ENCODE measurements at regions not wholly inside any gene's neighbourhood (a gene's known extent, or its start where the extent isn't known, plus 50 kb on each side); places are given as distances from the start of the nearest gene placed in this dataset.

- no peaks in the 10 kb centered on the region for H3K36me3 ChIP-seq (ENCODE audit: insufficient read depth, low read length)
- no peak overlapping the region for H3K4me2 ChIP-seq (ENCODE audit: low read length)
- no peaks in the 10 kb centered on the region for H3K27me3 ChIP-seq (ENCODE audit: control insufficient read depth, insufficient read depth, low read length)
- H3K4me1 ChIP-seq (ENCODE audit: control insufficient read depth, insufficient read depth, low read length): peaks cover 23% of the 10 kb centered on the region
- no peaks in the 10 kb centered on the region for H3K9me3 ChIP-seq (replicated peaks; ENCODE audit: low read length)
- H3K9ac ChIP-seq (ENCODE audit: low read depth, low read length): no peak overlapping the region
- H3K4me3 ChIP-seq (ENCODE audit: low read length): no peak overlapping the region
Observed at GRCh38 chr12:87317302-87317701, 711.9 kb downstream of the C12orf50 start.

DNA sequence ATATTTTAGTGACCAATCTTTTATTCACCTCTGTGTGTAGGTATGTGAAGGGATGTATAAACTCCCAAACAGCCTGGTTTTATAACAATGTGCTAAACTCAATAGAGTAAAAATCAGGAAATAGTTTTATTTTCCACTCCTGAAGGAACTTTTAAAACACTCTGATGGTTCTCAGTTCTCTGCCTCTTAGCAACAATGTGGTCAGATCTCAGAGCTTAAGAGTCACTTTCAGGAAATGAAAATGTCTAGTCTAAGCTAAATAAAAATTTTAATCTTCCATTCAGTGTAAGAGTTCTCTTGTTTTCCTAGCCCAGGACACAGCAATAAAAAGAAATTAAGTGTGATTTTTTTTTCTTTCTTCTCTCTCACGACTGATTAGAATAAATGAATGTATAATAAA is 718.0 kb downstream of the C12orf50 start:
- H3K27me3 ChIP-seq (ENCODE audit: control insufficient read depth, insufficient read depth, low read length): no peaks in the 10 kb centered on the region
- H3K36me3 ChIP-seq (ENCODE audit: insufficient read depth, low read length): no peaks in the 10 kb centered on the region
- H3K9me3 ChIP-seq (replicated peaks; ENCODE audit: low read length): no peaks in the 10 kb centered on the region
- no peak overlapping the region for H3K4me2 ChIP-seq (ENCODE audit: low read length)
- H3K9ac ChIP-seq (ENCODE audit: low read depth, low read length): no peak overlapping the region
- no peak overlapping the region for H3K4me3 ChIP-seq (ENCODE audit: low read length)
- H3K4me1 ChIP-seq (ENCODE audit: control insufficient read depth, insufficient read depth, low read length): no peaks in the 10 kb centered on the region

DNA sequence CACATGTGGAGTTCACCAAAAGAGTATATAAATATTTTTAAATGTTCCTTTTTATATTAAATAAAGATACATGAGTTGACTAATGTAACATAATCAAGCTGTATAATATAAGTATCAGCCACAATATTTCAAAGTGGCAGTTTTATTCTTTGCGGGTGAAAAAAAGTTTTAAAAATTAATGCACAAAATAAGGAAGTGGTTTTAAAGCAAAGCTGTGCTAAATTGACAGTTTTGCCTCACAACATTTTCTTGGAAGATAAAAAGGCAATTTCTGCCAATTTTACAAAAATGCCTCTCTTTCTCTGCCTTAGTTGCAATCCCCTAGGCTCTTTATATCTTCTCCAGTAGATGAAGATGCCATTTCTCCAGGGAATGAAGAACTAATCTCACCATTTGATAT is 719.1 kb downstream of the C12orf50 start:
- Histone ChIP-seq H3K9ac (ENCODE audit: low read depth, low read length) (no peak overlapping the region), H3K4me2 (ENCODE audit: low read length) (no peak overlapping the region), H3K4me1 (ENCODE audit: control insufficient read depth, insufficient read depth, low read length) (no peaks in the 10 kb centered on the region), H3K27me3 (ENCODE audit: control insufficient read depth, insufficient read depth, low read length) (no peaks in the 10 kb centered on the region), H3K36me3 (ENCODE audit: insufficient read depth, low read length) (no peaks in the 10 kb centered on the region), H3K4me3 (ENCODE audit: low read length) (no peak overlapping the region), H3K9me3 (replicated peaks; ENCODE audit: low read length) (no peaks in the 10 kb centered on the region)

- Histone ChIP-seq H3K4me3 (ENCODE audit: low read length) (no peak overlapping the region), H3K4me2 (ENCODE audit: low read length) (no peak overlapping the region), H3K36me3 (ENCODE audit: insufficient read depth, low read length) (no peaks in the 10 kb centered on the region), H3K9ac (ENCODE audit: low read depth, low read length) (no peak overlapping the region), H3K4me1 (ENCODE audit: control insufficient read depth, insufficient read depth, low read length) (no peaks in the 10 kb centered on the region), H3K27me3 (ENCODE audit: control insufficient read depth, insufficient read depth, low read length) (no peaks in the 10 kb centered on the region), H3K9me3 (replicated peaks; ENCODE audit: low read length) (no peaks in the 10 kb centered on the region)
Observed at GRCh38 chr12:87305481-87305880, 723.7 kb downstream of the C12orf50 start.

DNA sequence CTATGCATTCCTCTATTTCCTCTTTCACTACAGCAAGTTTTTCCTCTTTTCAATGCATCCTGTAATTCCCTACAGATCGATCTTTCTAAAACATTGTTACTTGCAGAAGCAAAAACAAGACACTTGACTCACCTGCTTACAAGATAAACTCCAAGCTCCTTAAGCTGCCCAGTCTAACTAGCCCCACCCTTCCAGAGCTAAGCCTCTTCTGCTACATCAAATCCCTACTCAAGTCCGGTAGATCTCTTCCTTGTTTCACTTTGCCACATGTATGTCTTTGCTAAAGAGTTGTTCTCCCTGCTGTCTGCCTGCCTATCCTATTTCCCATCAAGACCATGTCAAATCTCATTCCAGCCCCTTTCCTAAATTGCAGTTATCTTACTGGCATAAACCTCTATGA is 724.8 kb downstream of the C12orf50 start:
- Histone ChIP-seq H3K36me3 (ENCODE audit: insufficient read depth, low read length) (no peaks in the 10 kb centered on the region), H3K4me1 (ENCODE audit: control insufficient read depth, insufficient read depth, low read length) (no peaks in the 10 kb centered on the region), H3K4me2 (ENCODE audit: low read length) (no peak overlapping the region), H3K27me3 (ENCODE audit: control insufficient read depth, insufficient read depth, low read length) (no peaks in the 10 kb centered on the region), H3K4me3 (ENCODE audit: low read length) (no peak overlapping the region), H3K9me3 (replicated peaks; ENCODE audit: low read length) (no peaks in the 10 kb centered on the region), H3K9ac (ENCODE audit: low read depth, low read length) (no peak overlapping the region)

DNA sequence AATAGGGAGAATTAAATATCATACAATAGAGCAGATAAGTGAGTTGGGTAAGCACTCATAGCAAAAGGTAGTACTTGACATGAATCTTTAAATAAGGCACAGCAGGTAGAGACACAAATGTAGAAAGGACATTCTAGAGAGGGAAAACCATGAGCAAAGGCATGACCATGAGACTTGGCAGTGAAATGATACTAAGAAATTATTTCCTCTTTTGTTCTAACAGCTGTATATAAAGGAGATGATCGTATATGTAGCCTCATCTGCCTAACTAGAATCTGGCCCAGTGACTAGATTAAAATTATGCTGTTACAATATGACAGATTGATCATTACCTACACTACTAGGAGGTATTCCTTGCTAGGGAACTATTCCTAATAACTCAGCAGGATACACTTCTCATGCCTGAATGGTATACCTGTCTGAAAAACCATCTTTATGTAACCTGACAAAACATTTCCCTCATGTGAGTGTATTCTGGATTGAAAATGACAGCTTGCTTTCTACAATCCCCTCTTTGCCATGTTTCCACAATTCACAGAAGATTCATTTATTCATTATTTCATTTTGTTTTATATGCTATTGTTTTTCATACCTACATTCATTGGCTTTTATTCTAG is 725.7 kb downstream of the C12orf50 start:
- H3K36me3 ChIP-seq (ENCODE audit: insufficient read depth, low read length): no peaks in the 10 kb centered on the region
- no peaks in the 10 kb centered on the region for H3K27me3 ChIP-seq (ENCODE audit: control insufficient read depth, insufficient read depth, low read length)
- no peak overlapping the region for H3K9ac ChIP-seq (ENCODE audit: low read depth, low read length)
- no peak overlapping the region for H3K4me3 ChIP-seq (ENCODE audit: low read length)
- H3K4me2 ChIP-seq (ENCODE audit: low read length): no peak overlapping the region
- H3K4me1 ChIP-seq (ENCODE audit: control insufficient read depth, insufficient read depth, low read length): no peaks in the 10 kb centered on the region
- no peaks in the 10 kb centered on the region for H3K9me3 ChIP-seq (replicated peaks; ENCODE audit: low read length)

DNA sequence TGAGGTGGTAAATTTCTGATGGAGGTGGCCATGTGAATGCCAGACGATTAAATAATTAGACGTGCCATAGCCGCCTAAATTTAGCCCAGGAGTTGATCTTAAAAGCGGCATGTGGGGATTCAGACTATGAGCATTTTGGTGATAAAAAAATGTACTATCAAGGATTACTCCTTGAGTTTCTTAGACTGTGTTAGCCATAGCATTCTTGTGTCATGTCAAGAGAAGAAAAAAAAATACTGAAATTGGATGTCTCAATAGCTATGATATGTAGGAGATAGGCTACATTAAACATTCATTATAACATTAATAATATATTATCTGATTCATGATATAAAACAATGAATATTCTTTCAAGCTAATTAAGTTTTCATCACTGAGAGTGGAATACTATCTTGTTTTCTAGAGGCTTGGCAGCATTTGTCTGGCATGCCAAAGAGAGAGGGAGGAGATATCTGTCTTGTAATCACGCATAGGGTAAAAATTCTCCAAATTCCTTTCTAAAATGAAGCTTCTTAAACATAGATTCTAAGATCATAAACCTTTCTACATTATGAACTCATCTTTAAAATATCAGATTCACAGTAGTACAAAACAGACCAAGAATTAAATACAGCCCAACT is 727.0 kb downstream of the C12orf50 start:
- Histone ChIP-seq H3K4me3 (ENCODE audit: low read length) (no peak overlapping the region), H3K36me3 (ENCODE audit: insufficient read depth, low read length) (no peaks in the 10 kb centered on the region), H3K9me3 (replicated peaks; ENCODE audit: low read length) (no peaks in the 10 kb centered on the region), H3K27me3 (ENCODE audit: control insufficient read depth, insufficient read depth, low read length) (no peaks in the 10 kb centered on the region), H3K4me1 (ENCODE audit: control insufficient read depth, insufficient read depth, low read length) (no peaks in the 10 kb centered on the region), H3K4me2 (ENCODE audit: low read length) (no peak overlapping the region), H3K9ac (ENCODE audit: low read depth, low read length) (no peak overlapping the region)

GRCh38 chr12:87290505-87290904 is 738.7 kb downstream of the C12orf50 start:
- H3K9me3 ChIP-seq (replicated peaks; ENCODE audit: low read length): no peaks in the 10 kb centered on the region
- no peak overlapping the region for H3K4me2 ChIP-seq (ENCODE audit: low read length)
- H3K9ac ChIP-seq (ENCODE audit: low read depth, low read length): no peak overlapping the region
- no peaks in the 10 kb centered on the region for H3K36me3 ChIP-seq (ENCODE audit: insufficient read depth, low read length)
- H3K4me3 ChIP-seq (ENCODE audit: low read length): no peak overlapping the region
- no peaks in the 10 kb centered on the region for H3K27me3 ChIP-seq (ENCODE audit: control insufficient read depth, insufficient read depth, low read length)
- no peaks in the 10 kb centered on the region for H3K4me1 ChIP-seq (ENCODE audit: control insufficient read depth, insufficient read depth, low read length)

GRCh38 chr12:87283886-87284285 is 745.3 kb downstream of the C12orf50 start:
- Histone ChIP-seq H3K9me3 (replicated peaks; ENCODE audit: low read length) (no peaks in the 10 kb centered on the region), H3K36me3 (ENCODE audit: insufficient read depth, low read length) (no peaks in the 10 kb centered on the region), H3K9ac (ENCODE audit: low read depth, low read length) (no peak overlapping the region), H3K4me3 (ENCODE audit: low read length) (no peak overlapping the region), H3K27me3 (ENCODE audit: control insufficient read depth, insufficient read depth, low read length) (no peaks in the 10 kb centered on the region), H3K4me2 (ENCODE audit: low read length) (no peak overlapping the region), H3K4me1 (ENCODE audit: control insufficient read depth, insufficient read depth, low read length) (no peaks in the 10 kb centered on the region)

GRCh38 chr12:87283111-87283510 is 746.1 kb downstream of the C12orf50 start:
- Histone ChIP-seq H3K4me3 (ENCODE audit: low read length) (no peak overlapping the region), H3K9me3 (replicated peaks; ENCODE audit: low read length) (no peaks in the 10 kb centered on the region), H3K4me2 (ENCODE audit: low read length) (no peak overlapping the region), H3K9ac (ENCODE audit: low read depth, low read length) (no peak overlapping the region), H3K27me3 (ENCODE audit: control insufficient read depth, insufficient read depth, low read length) (no peaks in the 10 kb centered on the region), H3K4me1 (ENCODE audit: control insufficient read depth, insufficient read depth, low read length) (no peaks in the 10 kb centered on the region), H3K36me3 (ENCODE audit: insufficient read depth, low read length) (no peaks in the 10 kb centered on the region)

DNA sequence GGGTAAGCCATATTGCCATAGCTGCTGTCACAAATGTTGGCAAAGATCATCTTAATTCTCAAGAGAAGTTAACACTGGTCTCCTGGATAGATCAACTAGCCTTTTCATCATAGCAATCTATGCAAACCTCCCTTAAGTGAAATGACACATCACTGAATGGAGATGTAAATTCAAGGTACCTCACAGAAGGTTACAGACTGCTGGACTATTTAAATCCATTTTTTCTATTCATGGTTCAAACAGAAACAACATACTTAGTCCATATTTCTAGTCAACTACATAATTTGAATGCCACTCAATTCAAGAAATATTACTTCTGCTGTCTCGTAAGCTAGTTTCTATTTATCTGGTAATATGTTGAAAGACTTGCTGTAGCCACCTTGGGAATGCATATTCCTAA is 748.3 kb downstream of the C12orf50 start:
- Histone ChIP-seq H3K4me1 (ENCODE audit: control insufficient read depth, insufficient read depth, low read length) (no peaks in the 10 kb centered on the region), H3K4me3 (ENCODE audit: low read length) (no peak overlapping the region), H3K9ac (ENCODE audit: low read depth, low read length) (no peak overlapping the region), H3K9me3 (replicated peaks; ENCODE audit: low read length) (no peaks in the 10 kb centered on the region), H3K36me3 (ENCODE audit: insufficient read depth, low read length) (no peaks in the 10 kb centered on the region), H3K27me3 (ENCODE audit: control insufficient read depth, insufficient read depth, low read length) (no peaks in the 10 kb centered on the region), H3K4me2 (ENCODE audit: low read length) (no peak overlapping the region)

GRCh38 chr12:87280356-87280755 is 748.8 kb downstream of the C12orf50 start:
- no peak overlapping the region for H3K9ac ChIP-seq (ENCODE audit: low read depth, low read length)
- no peaks in the 10 kb centered on the region for H3K27me3 ChIP-seq (ENCODE audit: control insufficient read depth, insufficient read depth, low read length)
- H3K4me3 ChIP-seq (ENCODE audit: low read length): no peak overlapping the region
- H3K4me2 ChIP-seq (ENCODE audit: low read length): no peak overlapping the region
- no peaks in the 10 kb centered on the region for H3K36me3 ChIP-seq (ENCODE audit: insufficient read depth, low read length)
- no peaks in the 10 kb centered on the region for H3K9me3 ChIP-seq (replicated peaks; ENCODE audit: low read length)
- H3K4me1 ChIP-seq (ENCODE audit: control insufficient read depth, insufficient read depth, low read length): no peaks in the 10 kb centered on the region
